K562 (cell line): ENCODE measurements at regions not wholly inside any gene's neighbourhood (a gene's known extent, or its start where the extent isn't known, plus 50 kb on each side); places are given as distances from the start of the nearest gene placed in this dataset.

Experiments
- ATAC-seq: fragments of 200-7000 bp; cut with Tn5 transposase; 3 replicates; pipeline ENCODE4 v1.9.1; 2020; ENCODE audit warnings: moderate library complexity
- BruUV-seq: library from RNA; stranded (reverse); fragments of 400-500 nt; replicated peaks from 2 replicates; lab custom pipeline; 2021; lab: Mats Ljungman, UMichigan
- CTCF ChIA-PET: fragments of 300-600 bp; formaldehyde crosslinking; extraction: SDS; loops from one replicate; lab custom pipeline; 2021; ENCODE audit warnings: low intra/inter-chr PET ratio; lab: Yijun Ruan, JAX
- POLR2A ChIA-PET: fragments of 300-600, 350-650 bp; sonication (Branson Sonifier 250); formaldehyde crosslinking; extraction: SDS; loops from one replicate; lab custom pipeline; 2021; ENCODE audit warnings: antibody characterized with exemption, inconsistent platforms; lab: Yijun Ruan, JAX
- DNase-seq, 4 experiments: peaks; one replicate each; pipeline versions ENCODE4 v3.0.0 to v3.0.0-alpha.2; 2011 to 2018; ENCODE audit warnings: low spot score in 3 of 4, mixed read lengths in 3 of 4; ENCODE audit errors: extremely low read depth in 1 of 4
- FAIRE-seq: peaks from 2 replicates; lab custom pipeline; 2011; peaks lifted over from hg19 to GRCh38; lab: Jason Lieb, UNC
- H2AFZ ChIP-seq: 2 replicates; pipeline ENCODE4 v1.6.0; 2011; ENCODE audit warnings: low read depth, low read length, control low read depth, inconsistent platforms
- H3K27ac ChIP-seq: fragments of 200-600 bp; 3 replicates; pipeline ENCODE4 v1.8.0; 2011; ENCODE audit warnings: low read depth, mild to moderate bottlenecking, control low read depth, inconsistent platforms, low read length, moderate library complexity, mixed read lengths; ENCODE audit errors: extremely low read depth
- H3K27me3 ChIP-seq, 2 experiments: fragments of 300-600 bp in 1 of 2; 2 replicates in 1 of 2; 3 replicates in 1 of 2; pipeline versions ENCODE4 v1.6.0 to v1.8.0; 2011; ENCODE audit warnings: inconsistent platforms in 2 of 2, low read length in 2 of 2, mild to moderate bottlenecking in 1 of 2, mixed read lengths in 1 of 2, moderate library complexity in 1 of 2; ENCODE audit not compliant: control insufficient read depth in 2 of 2, insufficient read depth in 2 of 2
- H3K36me3 ChIP-seq: fragments of 300-600 bp; 3 replicates; pipeline ENCODE4 v1.8.0; 2011; ENCODE audit warnings: mild to moderate bottlenecking, low read length, inconsistent platforms; ENCODE audit not compliant: control insufficient read depth, insufficient read depth
- H3K4me1 ChIP-seq, 2 experiments: fragments of 200-600 bp in 1 of 2; replicated peaks in 1 of 2; 2 replicates in 1 of 2; 3 replicates in 1 of 2; pipeline versions ENCODE4 v1.5.1 to v1.8.0; 2011; ENCODE audit warnings: inconsistent platforms in 2 of 2, low read length in 2 of 2, mild to moderate bottlenecking in 1 of 2, mixed read lengths in 1 of 2, moderate library complexity in 1 of 2; ENCODE audit not compliant: control insufficient read depth in 2 of 2, insufficient read depth in 2 of 2
- H3K4me2 ChIP-seq: 2 replicates; pipeline ENCODE4 v1.6.1; 2011; ENCODE audit warnings: low read length, control low read depth, inconsistent platforms, mixed read lengths; ENCODE audit not compliant: insufficient read depth
- H3K4me3 ChIP-seq: fragments of 200-600 bp; sonication (generic), shearing (Covaris generic); 2 replicates; pipeline ENCODE4 v1.5.1; 2016; ENCODE audit warnings: control low read depth, inconsistent platforms
- H3K79me2 ChIP-seq: fragments of 200-600 bp; 3 replicates; pipeline ENCODE4 v1.8.0; 2011; ENCODE audit warnings: low read length, inconsistent platforms; ENCODE audit not compliant: control insufficient read depth, insufficient read depth
- H3K9ac ChIP-seq, 2 experiments: 2 replicates each; pipeline versions ENCODE4 v1.6.0 to v1.6.1; 2011; ENCODE audit warnings: low read depth in 2 of 2, low read length in 2 of 2, control low read depth in 1 of 2, inconsistent platforms in 1 of 2, mild to moderate bottlenecking in 1 of 2, mixed read lengths in 1 of 2; ENCODE audit not compliant: insufficient read depth in 1 of 2
- H3K9me1 ChIP-seq: one replicate; pipeline ENCODE4 v1.6.0; 2011; ENCODE audit warnings: inconsistent platforms, mild to moderate bottlenecking, low read length, moderate library complexity; ENCODE audit not compliant: control insufficient read depth, insufficient read depth
- H3K9me3 ChIP-seq: replicated peaks from 2 replicates; pipeline ENCODE4 v1.5.1; 2011; ENCODE audit warnings: low read depth, low read length, inconsistent platforms; ENCODE audit not compliant: control insufficient read depth, insufficient read depth
- H4K20me1 ChIP-seq: replicated peaks from 2 replicates; pipeline ENCODE4 v1.6.1; 2011; ENCODE audit warnings: low read length, inconsistent platforms, mixed read lengths; ENCODE audit not compliant: control insufficient read depth, insufficient read depth
- NFRKB ChIP-seq: fragments of 450-650 bp; IDR thresholded peaks from 2 replicates; pipeline ENCODE4 v1.6.1; 2016; ENCODE audit warnings: low read depth
- SAP30 ChIP-seq: fragments of 200-600 bp; sonication (generic); IDR thresholded peaks from 2 replicates; pipeline ENCODE4 v1.6.1; 2012; ENCODE audit warnings: borderline replicate concordance, low read depth, mild to moderate bottlenecking, moderate library complexity, low read length, control low read depth, inconsistent platforms; ENCODE audit not compliant: insufficient read depth, poor library complexity, severe bottlenecking
- SP2 ChIP-seq: IDR thresholded peaks from 2 replicates; pipeline ENCODE4 v1.6.1; 2011; ENCODE audit warnings: mild to moderate bottlenecking, low read depth, low read length, moderate library complexity; ENCODE audit not compliant: poor library complexity, severe bottlenecking; ENCODE audit errors: extremely low read depth
- ZNF280B ChIP-seq: fragments of 250-450 bp; sonication (Bioruptor Pico); IDR thresholded peaks from 2 replicates; pipeline ENCODE4 v1.5.1; 2021; ENCODE audit warnings: mild to moderate bottlenecking
- ZNF347 ChIP-seq: fragments of 450-650 bp; formaldehyde crosslinking; IDR thresholded peaks from 2 replicates; pipeline ENCODE4 v1.4.0; 2020; ENCODE audit warnings: low read depth, mild to moderate bottlenecking, moderate library complexity
- ZNF76 ChIP-seq: fragments of 250-450 bp; sonication (Bioruptor Pico); IDR thresholded peaks from 2 replicates; pipeline ENCODE4 v1.4.0; 2020; ENCODE audit warnings: mild to moderate bottlenecking, moderate library complexity, borderline replicate concordance
- whole genome bisulfite sequencing: fragments of 100-300 bp; shearing (Covaris generic); methylation state at CpG from one replicate; pipeline ENCODE4 v1.1.6; 2016; ENCODE audit warnings: low coverage, mixed read lengths; ENCODE audit not compliant: insufficient coverage; ENCODE audit errors: missing lambda C conversion rate; 5-methylcytosine and 5-hydroxymethylcytosine counted together
- in situ Hi-C: fragments of 300-500 bp; cut with MboI; formaldehyde crosslinking; loops from 4 replicates; pipeline ENCODE4 v1.15.0; 2018; ENCODE audit warnings: inconsistent platforms, mixed read lengths
- intact Hi-C: fragments of 100-400 bp; cut with micrococcal nuclease; formaldehyde crosslinking; loops from 2 replicates; pipeline ENCODE4 v1.14.2; 2022
- TF ChIP-seq, protein P1 (sequence below): IDR thresholded peaks from 2 replicates; pipeline ENCODE4 v1.6.1; 2011; ENCODE audit warnings: borderline replicate concordance, low read depth, mild to moderate bottlenecking, moderate library complexity, low read length; ENCODE audit not compliant: insufficient read depth, poor library complexity, severe bottlenecking

DNA sequence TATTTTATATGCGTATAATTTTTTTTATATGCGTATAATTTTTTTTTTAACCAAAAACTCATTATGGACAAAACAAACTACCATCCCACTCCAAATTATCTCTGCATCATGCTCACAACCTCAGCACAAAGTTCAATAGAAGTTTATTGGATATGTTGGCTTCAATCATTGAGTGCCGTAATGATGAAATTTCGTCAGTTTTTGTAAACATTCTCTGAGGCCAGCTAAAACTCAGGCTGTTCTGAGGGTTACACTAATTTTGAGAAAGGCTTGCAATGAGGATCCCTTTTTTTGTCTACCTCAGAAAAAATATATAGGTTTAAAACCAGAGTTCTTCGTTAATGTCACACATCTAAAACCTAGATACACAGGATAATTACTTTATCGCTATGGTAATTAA is 1253.2 kb downstream of the EFNA5 start:
- Histone ChIP-seq H3K36me3 (no peaks in the 10 kb centered on the region), H3K9ac (no peak overlapping the region), H3K27ac (no peak overlapping the region), H3K9me1 (no peaks in the 10 kb centered on the region), H3K4me1 (no peaks in the 10 kb centered on the region), H3K4me3 (no peak overlapping the region), H3K4me2 (no peak overlapping the region), H3K27me3 (no peaks in the 10 kb centered on the region), H3K79me2 (no peaks in the 10 kb centered on the region), H4K20me1 (no peaks in the 10 kb centered on the region), H2AFZ (no peak overlapping the region), H3K9me3 (no peaks in the 10 kb centered on the region)
- FAIRE-seq: no peak
- intact Hi-C loops (no loop called here), in situ Hi-C loops (no loop called here)
- no peak for ATAC-seq
- TF ChIP-seq ZNF280B (CRISPR knock-in tag): no peak
- no peak for TF ChIP-seq SP2
- TF ChIP-seq ZNF347: no peak
- no peak for TF ChIP-seq NFRKB
- no peak for TF ChIP-seq ZNF76 (CRISPR knock-in tag)
- TF ChIP-seq, protein P1, sequence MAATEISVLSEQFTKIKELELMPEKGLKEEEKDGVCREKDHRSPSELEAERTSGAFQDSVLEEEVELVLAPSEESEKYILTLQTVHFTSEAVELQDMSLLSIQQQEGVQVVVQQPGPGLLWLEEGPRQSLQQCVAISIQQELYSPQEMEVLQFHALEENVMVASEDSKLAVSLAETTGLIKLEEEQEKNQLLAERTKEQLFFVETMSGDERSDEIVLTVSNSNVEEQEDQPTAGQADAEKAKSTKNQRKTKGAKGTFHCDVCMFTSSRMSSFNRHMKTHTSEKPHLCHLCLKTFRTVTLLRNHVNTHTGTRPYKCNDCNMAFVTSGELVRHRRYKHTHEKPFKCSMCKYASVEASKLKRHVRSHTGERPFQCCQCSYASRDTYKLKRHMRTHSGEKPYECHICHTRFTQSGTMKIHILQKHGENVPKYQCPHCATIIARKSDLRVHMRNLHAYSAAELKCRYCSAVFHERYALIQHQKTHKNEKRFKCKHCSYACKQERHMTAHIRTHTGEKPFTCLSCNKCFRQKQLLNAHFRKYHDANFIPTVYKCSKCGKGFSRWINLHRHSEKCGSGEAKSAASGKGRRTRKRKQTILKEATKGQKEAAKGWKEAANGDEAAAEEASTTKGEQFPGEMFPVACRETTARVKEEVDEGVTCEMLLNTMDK: no peak
- no peak for TF ChIP-seq SAP30
- WGBS: 26% methylated on average over 6 of the region's 6 CpGs
- ChIA-PET POLR2A (no interaction called here), CTCF (no interaction called here)
- BruUV-seq: no TSS peak
- no peak for DNase-seq
